SK-N-SH treated with all-trans-retinoic acid at 6 μM for 48 hours (cell line): ENCODE measurements at regions not wholly inside any gene's neighbourhood (a gene's known extent, or its start where the extent isn't known, plus 50 kb on each side); places are given as distances from the start of the nearest gene placed in this dataset.
A peak's percentile ranks its signal among the peaks of the same experiment; 100 is the strongest.

Experiments used
- ATAC-seq: fragments of 200-7000 bp; cut with Tn5 transposase; 3 replicates; pipeline ENCODE4 v1.9.1; 2020; ENCODE audit warnings: mild to moderate bottlenecking, moderate library complexity
- BACH2 ChIP-seq: fragments of 250-450 bp; sonication (Bioruptor Pico); IDR thresholded peaks from 2 replicates; pipeline ENCODE4 v1.9.0; 2021; ENCODE audit warnings: mild to moderate bottlenecking, borderline replicate concordance
- CSDC2 ChIP-seq: fragments of 250-450 bp; sonication (Bioruptor Pico); IDR thresholded peaks from 2 replicates; pipeline ENCODE4 v1.5.0; 2020; ENCODE audit warnings: mild to moderate bottlenecking, moderate library complexity
- ESRRG ChIP-seq: fragments of 250-450 bp; sonication (Bioruptor Pico); IDR thresholded peaks from 2 replicates; pipeline ENCODE4 v1.6.1; 2021; ENCODE audit warnings: mild to moderate bottlenecking
- ISL1 ChIP-seq: fragments of 250-450 bp; sonication (Bioruptor Pico); IDR thresholded peaks from 2 replicates; pipeline ENCODE4 v2.1.2; 2022; ENCODE audit warnings: mild to moderate bottlenecking, moderate library complexity
- OSR1 ChIP-seq: fragments of 250-450 bp; sonication (Bioruptor Pico); IDR thresholded peaks from 2 replicates; pipeline ENCODE4 v1.8.0; 2022; ENCODE audit warnings: moderate library complexity, mild to moderate bottlenecking, inconsistent platforms
- POU6F1 ChIP-seq: fragments of 250-450 bp; sonication (Bioruptor Pico); IDR thresholded peaks from 2 replicates; pipeline ENCODE4 v1.8.0; 2021; ENCODE audit warnings: low read depth, mild to moderate bottlenecking, moderate library complexity, borderline replicate concordance
- PPARA ChIP-seq: fragments of 250-450 bp; sonication (Bioruptor Pico); IDR thresholded peaks from 2 replicates; pipeline ENCODE4 v1.5.0; 2020; ENCODE audit warnings: mild to moderate bottlenecking, borderline replicate concordance
- RARB ChIP-seq: fragments of 250-450 bp; sonication (Bioruptor Pico); IDR thresholded peaks from 2 replicates; pipeline ENCODE4 v1.8.0; 2021; ENCODE audit warnings: mild to moderate bottlenecking, moderate library complexity
- TCF4 ChIP-seq: fragments of 250-450 bp; sonication (Bioruptor Pico); IDR thresholded peaks from 2 replicates; pipeline ENCODE4 v1.8.0; 2021; ENCODE audit warnings: mild to moderate bottlenecking, moderate library complexity, borderline replicate concordance
- TOX ChIP-seq: fragments of 250-450 bp; sonication (Bioruptor Pico); IDR thresholded peaks from 2 replicates; pipeline ENCODE4 v1.8.0; 2021; ENCODE audit warnings: mild to moderate bottlenecking, moderate library complexity, borderline replicate concordance
- ZC3H10 ChIP-seq: fragments of 250-450 bp; sonication (Bioruptor Pico); IDR thresholded peaks from 2 replicates; pipeline ENCODE4 v1.5.1; 2021; ENCODE audit warnings: mild to moderate bottlenecking, moderate library complexity
- ZFP30 ChIP-seq: fragments of 450-650 bp; formaldehyde crosslinking; IDR thresholded peaks from 2 replicates; pipeline ENCODE4 v1.5.0; 2022; ENCODE audit warnings: mild to moderate bottlenecking, moderate library complexity
- ZNF565 ChIP-seq: fragments of 450-650 bp; formaldehyde crosslinking; conservative IDR thresholded peaks from 2 replicates; pipeline ENCODE4 v1.5.0; 2020; ENCODE audit warnings: low read depth, mild to moderate bottlenecking, moderate library complexity
- ZNF70 ChIP-seq: fragments of 450-650 bp; formaldehyde crosslinking; IDR thresholded peaks from 2 replicates; pipeline ENCODE4 v1.5.0; 2020; ENCODE audit warnings: mild to moderate bottlenecking, moderate library complexity
- ZNF8 ChIP-seq: fragments of 450-650 bp; formaldehyde crosslinking; IDR thresholded peaks from 2 replicates; pipeline ENCODE4 v1.5.0; 2020; ENCODE audit warnings: mild to moderate bottlenecking, moderate library complexity
- TF ChIP-seq, protein P1 (sequence below): fragments of 250-450 bp; sonication (Bioruptor Pico); IDR thresholded peaks from 2 replicates; pipeline ENCODE4 v1.5.1; 2021; ENCODE audit warnings: mild to moderate bottlenecking, moderate library complexity
- TF ChIP-seq, protein P2 (sequence below): fragments of 250-450 bp; sonication (Bioruptor Pico); IDR thresholded peaks from 2 replicates; pipeline ENCODE4 v1.5.1; 2020; ENCODE audit warnings: low read depth, mild to moderate bottlenecking, moderate library complexity
- TF ChIP-seq, protein P3 (sequence below): fragments of 250-450 bp; sonication (Bioruptor Pico); IDR thresholded peaks from 2 replicates; pipeline ENCODE4 v1.5.0; 2020; ENCODE audit warnings: mild to moderate bottlenecking, moderate library complexity

GRCh38 chr17:63124958-63125357 is 158.9 kb downstream of the TANC2 start:
- no peak for ATAC-seq
- TF ChIP-seq ZNF565 (CRISPR knock-in tag) = no peak
- no peak for TF ChIP-seq BACH2 (CRISPR knock-in tag)
- TF ChIP-seq, all 23 proteins: peak for 0

DNA sequence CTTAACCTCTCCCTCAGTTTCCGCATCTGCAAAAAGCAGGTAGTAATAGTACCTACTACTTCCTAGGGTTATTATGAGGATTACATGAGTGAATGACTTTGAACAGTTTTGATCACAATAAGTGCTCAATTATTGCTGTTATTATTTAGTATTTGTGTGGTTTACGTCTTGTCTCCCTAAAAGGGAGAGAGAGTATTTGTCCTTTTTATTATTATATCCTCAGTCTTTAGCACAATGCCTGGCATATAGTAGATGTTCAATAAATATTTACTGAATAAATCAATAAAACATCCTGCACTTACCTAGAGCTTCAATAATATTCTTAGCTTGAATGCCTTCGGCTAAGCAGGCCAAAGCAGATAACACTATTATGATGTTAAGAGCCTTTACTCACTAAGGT is 160.0 kb downstream of the TANC2 start:
- no peak for ATAC-seq
- TF ChIP-seq TOX (CRISPR knock-in tag) (no peak), TCF4 (CRISPR knock-in tag) (no peak), CSDC2 (CRISPR knock-in tag) (no peak), RARB (CRISPR knock-in tag) (no peak), ESRRG (CRISPR knock-in tag) (no peak)
- TF ChIP-seq, protein P1, sequence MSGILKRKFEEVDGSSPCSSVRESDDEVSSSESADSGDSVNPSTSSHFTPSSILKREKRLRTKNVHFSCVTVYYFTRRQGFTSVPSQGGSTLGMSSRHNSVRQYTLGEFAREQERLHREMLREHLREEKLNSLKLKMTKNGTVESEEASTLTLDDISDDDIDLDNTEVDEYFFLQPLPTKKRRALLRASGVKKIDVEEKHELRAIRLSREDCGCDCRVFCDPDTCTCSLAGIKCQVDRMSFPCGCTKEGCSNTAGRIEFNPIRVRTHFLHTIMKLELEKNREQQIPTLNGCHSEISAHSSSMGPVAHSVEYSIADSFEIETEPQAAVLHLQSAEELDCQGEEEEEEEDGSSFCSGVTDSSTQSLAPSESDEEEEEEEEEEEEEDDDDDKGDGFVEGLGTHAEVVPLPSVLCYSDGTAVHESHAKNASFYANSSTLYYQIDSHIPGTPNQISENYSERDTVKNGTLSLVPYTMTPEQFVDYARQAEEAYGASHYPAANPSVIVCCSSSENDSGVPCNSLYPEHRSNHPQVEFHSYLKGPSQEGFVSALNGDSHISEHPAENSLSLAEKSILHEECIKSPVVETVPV (CRISPR knock-in tag) = no peak
- TF ChIP-seq, all 23 proteins: peak for 0

DNA sequence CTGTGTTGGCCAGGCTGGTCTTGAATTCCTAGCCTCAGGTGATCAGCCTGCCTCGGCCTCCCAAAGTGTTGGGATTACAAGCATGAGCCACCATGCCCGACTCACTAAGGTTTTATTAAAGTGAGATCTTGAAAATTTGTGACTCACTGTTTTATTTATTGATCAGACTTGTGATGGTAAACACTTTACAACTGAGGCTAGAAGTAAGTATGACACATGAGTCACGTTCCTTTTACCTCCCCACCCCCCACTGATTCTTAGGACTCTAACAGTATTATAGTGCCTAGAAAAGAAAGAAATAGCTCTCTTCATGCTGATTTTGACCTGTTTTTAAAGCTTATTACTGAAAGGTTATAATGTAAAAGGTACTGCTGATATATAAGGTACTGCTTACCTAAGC is 160.6 kb downstream of the TANC2 start:
- no peak for ATAC-seq
- TF ChIP-seq BACH2 (CRISPR knock-in tag) = no peak
- no peak for TF ChIP-seq ESRRG (CRISPR knock-in tag)
- no peak for TF ChIP-seq RARB (CRISPR knock-in tag)
- TF ChIP-seq ZC3H10 (CRISPR knock-in tag) = no peak
- no peak for TF ChIP-seq OSR1
- TF ChIP-seq CSDC2 (CRISPR knock-in tag) = no peak
- no peak for TF ChIP-seq ZNF565 (CRISPR knock-in tag)
- TF ChIP-seq, protein P2, sequence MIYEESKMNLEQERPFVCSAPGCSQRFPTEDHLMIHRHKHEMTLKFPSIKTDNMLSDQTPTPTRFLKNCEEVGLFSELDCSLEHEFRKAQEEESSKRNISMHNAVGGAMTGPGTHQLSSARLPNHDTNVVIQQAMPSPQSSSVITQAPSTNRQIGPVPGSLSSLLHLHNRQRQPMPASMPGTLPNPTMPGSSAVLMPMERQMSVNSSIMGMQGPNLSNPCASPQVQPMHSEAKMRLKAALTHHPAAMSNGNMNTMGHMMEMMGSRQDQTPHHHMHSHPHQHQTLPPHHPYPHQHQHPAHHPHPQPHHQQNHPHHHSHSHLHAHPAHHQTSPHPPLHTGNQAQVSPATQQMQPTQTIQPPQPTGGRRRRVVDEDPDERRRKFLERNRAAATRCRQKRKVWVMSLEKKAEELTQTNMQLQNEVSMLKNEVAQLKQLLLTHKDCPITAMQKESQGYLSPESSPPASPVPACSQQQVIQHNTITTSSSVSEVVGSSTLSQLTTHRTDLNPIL (CRISPR knock-in tag) = no peak
- TF ChIP-seq, protein P3, sequence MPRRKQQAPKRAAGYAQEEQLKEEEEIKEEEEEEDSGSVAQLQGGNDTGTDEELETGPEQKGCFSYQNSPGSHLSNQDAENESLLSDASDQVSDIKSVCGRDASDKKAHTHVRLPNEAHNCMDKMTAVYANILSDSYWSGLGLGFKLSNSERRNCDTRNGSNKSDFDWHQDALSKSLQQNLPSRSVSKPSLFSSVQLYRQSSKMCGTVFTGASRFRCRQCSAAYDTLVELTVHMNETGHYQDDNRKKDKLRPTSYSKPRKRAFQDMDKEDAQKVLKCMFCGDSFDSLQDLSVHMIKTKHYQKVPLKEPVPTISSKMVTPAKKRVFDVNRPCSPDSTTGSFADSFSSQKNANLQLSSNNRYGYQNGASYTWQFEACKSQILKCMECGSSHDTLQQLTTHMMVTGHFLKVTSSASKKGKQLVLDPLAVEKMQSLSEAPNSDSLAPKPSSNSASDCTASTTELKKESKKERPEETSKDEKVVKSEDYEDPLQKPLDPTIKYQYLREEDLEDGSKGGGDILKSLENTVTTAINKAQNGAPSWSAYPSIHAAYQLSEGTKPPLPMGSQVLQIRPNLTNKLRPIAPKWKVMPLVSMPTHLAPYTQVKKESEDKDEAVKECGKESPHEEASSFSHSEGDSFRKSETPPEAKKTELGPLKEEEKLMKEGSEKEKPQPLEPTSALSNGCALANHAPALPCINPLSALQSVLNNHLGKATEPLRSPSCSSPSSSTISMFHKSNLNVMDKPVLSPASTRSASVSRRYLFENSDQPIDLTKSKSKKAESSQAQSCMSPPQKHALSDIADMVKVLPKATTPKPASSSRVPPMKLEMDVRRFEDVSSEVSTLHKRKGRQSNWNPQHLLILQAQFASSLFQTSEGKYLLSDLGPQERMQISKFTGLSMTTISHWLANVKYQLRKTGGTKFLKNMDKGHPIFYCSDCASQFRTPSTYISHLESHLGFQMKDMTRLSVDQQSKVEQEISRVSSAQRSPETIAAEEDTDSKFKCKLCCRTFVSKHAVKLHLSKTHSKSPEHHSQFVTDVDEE (CRISPR knock-in tag) = no peak

GRCh38 chr17:63132459-63132911 is 166.4 kb downstream of the TANC2 start:
- peak; percentile 52 for ATAC-seq
- TF ChIP-seq ISL1 = no peak
- TF ChIP-seq, protein P3 (CRISPR knock-in tag) = no peak
- TF ChIP-seq ZNF565 (CRISPR knock-in tag) = no peak
- no peak for TF ChIP-seq ZNF70 (CRISPR knock-in tag)
- TF ChIP-seq POU6F1 (CRISPR knock-in tag) = no peak
- no peak for TF ChIP-seq CSDC2 (CRISPR knock-in tag)
- TF ChIP-seq, protein P1 (CRISPR knock-in tag) = no peak
- TF ChIP-seq ZFP30 (CRISPR knock-in tag) = no peak
- no peak for TF ChIP-seq RARB (CRISPR knock-in tag)
- TF ChIP-seq, protein P2 (CRISPR knock-in tag) = no peak
- TF ChIP-seq TCF4 (CRISPR knock-in tag) = no peak
- no peak for TF ChIP-seq PPARA
- no peak for TF ChIP-seq ZC3H10 (CRISPR knock-in tag)
- TF ChIP-seq ZNF8 (CRISPR knock-in tag) = no peak
- no peak for TF ChIP-seq ESRRG (CRISPR knock-in tag)
- TF ChIP-seq OSR1 = no peak
